ENCODE measurements at regions not wholly inside any gene's neighbourhood (a gene's known extent, or its start where the extent isn't known, plus 50 kb on each side); places are given as distances from the start of the nearest gene placed in this dataset.

GRCh38 chr4:74635490-74636123 is 158.7 kb downstream of the BTC start:
- DNase-seq = no peak
- Histone ChIP-seq H3K4me3 (no peak overlapping the region), H3K27me3 (no peaks in the 10 kb centered on the region), H3K36me3 (no peaks in the 10 kb centered on the region), H3K9me3 (no peaks in the 10 kb centered on the region), H3K27ac (no peak overlapping the region), H3K4me1 (ENCODE audit: insufficient read depth) (no peaks in the 10 kb centered on the region)
- intact Hi-C loops (cut with DNase I) = no loop called here
- 81 to 93% (median 88%) methylated on average over 2 of the region's 2 CpGs for WGBS, 3 donors
- TF ChIP-seq EP300 (IDR thresholded peaks at IDR 0.05) = no peak
- no peak for TF ChIP-seq CTCF (IDR thresholded peaks at IDR 0.05)
- no peak for TF ChIP-seq POLR2A (IDR thresholded peaks at IDR 0.05)

GRCh38 chr4:74638001-74638400 is 156.3 kb downstream of the BTC start:
- Histone ChIP-seq H3K27ac (no peak overlapping the region), H3K4me1 (ENCODE audit: insufficient read depth) (no peaks in the 10 kb centered on the region), H3K9me3 (no peaks in the 10 kb centered on the region), H3K4me3 (no peak overlapping the region), H3K36me3 (no peaks in the 10 kb centered on the region), H3K27me3 (no peaks in the 10 kb centered on the region)
- 9 to 32% (median 13%) methylated on average over 1 of the region's 1 CpG for WGBS, 3 donors
- TF ChIP-seq EP300 (IDR thresholded peaks at IDR 0.05) = no peak
- TF ChIP-seq POLR2A (IDR thresholded peaks at IDR 0.05) = no peak
- TF ChIP-seq CTCF (IDR thresholded peaks at IDR 0.05) = no peak
- intact Hi-C loops (cut with DNase I) = no loop called here
- no peak for DNase-seq

GRCh38 chr4:74638689-74639088 is 155.6 kb downstream of the BTC start:
- intact Hi-C loops (cut with DNase I) = no loop called here
- DNase-seq = no peak
- 81 to 92% (median 90%) methylated on average over 3 of the region's 3 CpGs for WGBS, 3 donors
- H3K4me3 ChIP-seq = no peak overlapping the region
- H3K9me3 ChIP-seq = no peaks in the 10 kb centered on the region
- H3K4me1 ChIP-seq (ENCODE audit: insufficient read depth) = no peaks in the 10 kb centered on the region
- TF ChIP-seq EP300 (IDR thresholded peaks at IDR 0.05) (no peak), CTCF (IDR thresholded peaks at IDR 0.05) (no peak), POLR2A (IDR thresholded peaks at IDR 0.05) (no peak)
- H3K36me3 ChIP-seq = no peaks in the 10 kb centered on the region
- H3K27ac ChIP-seq = no peak overlapping the region
- no peaks in the 10 kb centered on the region for H3K27me3 ChIP-seq

GRCh38 chr4:74640111-74640903 is 154.0 kb downstream of the BTC start:
- Histone ChIP-seq H3K27me3 (no peaks in the 10 kb centered on the region), H3K4me3 (no peak overlapping the region), H3K36me3 (no peaks in the 10 kb centered on the region), H3K27ac (no peak overlapping the region), H3K9me3 (no peaks in the 10 kb centered on the region), H3K4me1 (ENCODE audit: insufficient read depth) (no peaks in the 10 kb centered on the region)
- no peak for DNase-seq
- WGBS, 3 donors = 17 to 32% (median 30%) methylated on average over 4 of the region's 4 CpGs
- TF ChIP-seq EP300 (IDR thresholded peaks at IDR 0.05) (no peak), POLR2A (IDR thresholded peaks at IDR 0.05) (no peak), CTCF (IDR thresholded peaks at IDR 0.05) (no peak)
- intact Hi-C loops (cut with DNase I) = no loop called here
